IMR-90 (cell line): ENCODE measurements at regions not wholly inside any gene's neighbourhood (a gene's known extent, or its start where the extent isn't known, plus 50 kb on each side); places are given as distances from the start of the nearest gene placed in this dataset.

Experiments
- ATAC-seq: fragments of 200-7000 bp; cut with Tn5 transposase; 2 replicates; pipeline ENCODE4 v1.9.1; 2020; ENCODE audit warnings: low read depth, mild to moderate bottlenecking, moderate library complexity
- BruUV-seq: library from RNA; stranded (reverse); fragments of 400-500 nt; replicated peaks from 2 replicates; lab custom pipeline; 2021; lab: Mats Ljungman, UMichigan
- CTCF ChIA-PET: fragments of 300-600 bp; formaldehyde crosslinking; extraction: SDS; loops from one replicate; lab custom pipeline; 2021; ENCODE audit warnings: antibody characterized with exemption; lab: Yijun Ruan, JAX
- POLR2A ChIA-PET: fragments of 300-600 bp; sonication (Branson Sonifier 250); formaldehyde crosslinking; loops from one replicate; lab custom pipeline; 2022; ENCODE audit warnings: antibody characterized with exemption; ENCODE audit not compliant: unreplicated experiment; lab: Charles Lee
- DNase-seq: peaks from one replicate; pipeline ENCODE4 v3.0.0; 2013
- H2AFZ ChIP-seq: replicated peaks from 2 replicates; pipeline ENCODE3; 2013; ENCODE audit warnings: low read length, mild to moderate bottlenecking; ENCODE audit not compliant: poor library complexity
- H2AK5ac ChIP-seq: 2 replicates; pipeline ENCODE4 v1.6.1; 2013; ENCODE audit warnings: low read depth, low read length, inconsistent platforms
- H2AK9ac ChIP-seq: replicated peaks from 2 replicates; pipeline ENCODE3; 2013; ENCODE audit warnings: mild to moderate bottlenecking, low read depth, low read length, moderate library complexity; ENCODE audit not compliant: poor library complexity
- H2BK120ac ChIP-seq: 2 replicates; pipeline ENCODE4 v1.6.1; 2013; ENCODE audit warnings: low read depth, low read length, inconsistent platforms
- H2BK15ac ChIP-seq: 3 replicates; pipeline ENCODE4 v1.6.1; 2013; ENCODE audit warnings: low read depth, low read length, inconsistent platforms
- H2BK20ac ChIP-seq: 2 replicates; pipeline ENCODE4 v1.6.1; 2013; ENCODE audit warnings: low read depth, mild to moderate bottlenecking, inconsistent platforms, low read length, moderate library complexity
- H2BK5ac ChIP-seq: 2 replicates; pipeline ENCODE4 v1.6.1; 2013; ENCODE audit warnings: mild to moderate bottlenecking, low read depth, low read length, inconsistent platforms; ENCODE audit not compliant: poor library complexity, severe bottlenecking
- H3K14ac ChIP-seq: replicated peaks from 2 replicates; pipeline ENCODE4 v1.6.1; 2013; ENCODE audit warnings: low read depth, low read length, inconsistent platforms
- H3K18ac ChIP-seq: 2 replicates; pipeline ENCODE4 v1.6.1; 2013; ENCODE audit warnings: low read depth, low read length, control low read depth
- H3K23ac ChIP-seq: 2 replicates; pipeline ENCODE4 v1.6.1; 2013; ENCODE audit warnings: low read depth, low read length, inconsistent platforms
- H3K27ac ChIP-seq: 2 replicates; pipeline ENCODE4 v1.5.1; 2013; ENCODE audit warnings: mild to moderate bottlenecking, control low read depth, low read length; ENCODE audit not compliant: insufficient read depth
- H3K27me3 ChIP-seq: 2 replicates; pipeline ENCODE4 v1.6.1; 2013; ENCODE audit warnings: low read length; ENCODE audit not compliant: control insufficient read depth, insufficient read depth
- H3K36me3 ChIP-seq: 2 replicates; pipeline ENCODE4 v1.6.1; 2013; ENCODE audit warnings: low read length, mixed read lengths; ENCODE audit not compliant: control insufficient read depth, insufficient read depth
- H3K4ac ChIP-seq: 2 replicates; pipeline ENCODE4 v1.6.1; 2013; ENCODE audit warnings: low read depth, low read length, inconsistent platforms
- H3K4me1 ChIP-seq: 2 replicates; pipeline ENCODE4 v1.6.1; 2013; ENCODE audit warnings: low read length, mixed read lengths; ENCODE audit not compliant: control insufficient read depth, insufficient read depth
- H3K4me2 ChIP-seq: 2 replicates; pipeline ENCODE4 v1.6.1; 2013; ENCODE audit warnings: low read depth, mild to moderate bottlenecking, control low read depth, low read length, moderate library complexity
- H3K4me3 ChIP-seq: 2 replicates; pipeline ENCODE4 v1.5.1; 2013; ENCODE audit warnings: low read depth, mild to moderate bottlenecking, control low read depth, low read length, moderate library complexity; ENCODE audit not compliant: insufficient read depth
- H3K56ac ChIP-seq: 2 replicates; pipeline ENCODE4 v1.6.1; 2013; ENCODE audit warnings: low read length, inconsistent platforms; ENCODE audit not compliant: insufficient read depth; ENCODE audit errors: extremely low read depth
- H3K79me1 ChIP-seq, 2 experiments: 2 replicates each; pipeline ENCODE4 v1.6.1; 2013; ENCODE audit warnings: low read length in 2 of 2, inconsistent platforms in 1 of 2, low read depth in 1 of 2
- H3K9ac ChIP-seq: 2 replicates; pipeline ENCODE4 v1.6.1; 2013; ENCODE audit warnings: low read depth, low read length, control low read depth
- H3K9me1 ChIP-seq: 2 replicates; pipeline ENCODE4 v1.6.1; 2013; ENCODE audit warnings: low read length, inconsistent platforms; ENCODE audit not compliant: insufficient read depth
- H3K9me3 ChIP-seq: 2 replicates; pipeline ENCODE4 v1.6.1; 2013; ENCODE audit warnings: low read length; ENCODE audit not compliant: control insufficient read depth, insufficient read depth
- H4K20me1 ChIP-seq: 2 replicates; pipeline ENCODE4 v1.6.1; 2013; ENCODE audit warnings: low read length, inconsistent platforms; ENCODE audit not compliant: insufficient read depth
- H4K5ac ChIP-seq: 2 replicates; pipeline ENCODE4 v1.6.1; 2013; ENCODE audit warnings: mild to moderate bottlenecking, low read depth, low read length, control low read depth
- H4K8ac ChIP-seq, 2 experiments: 2 replicates each; pipeline ENCODE4 v1.6.1; 2013; ENCODE audit warnings: low read depth in 2 of 2, low read length in 2 of 2, control low read depth in 1 of 2, inconsistent platforms in 1 of 2
- H4K91ac ChIP-seq: 2 replicates; pipeline ENCODE4 v1.6.1; 2013; ENCODE audit warnings: low read depth, low read length, inconsistent platforms; ENCODE audit not compliant: insufficient read depth
- BHLHE40 ChIP-seq: fragments of 150-350 bp; IDR thresholded peaks from 2 replicates; pipeline ENCODE4 v1.6.1; 2016; ENCODE audit warnings: mild to moderate bottlenecking, low read depth, low read length
- CEBPB ChIP-seq: IDR thresholded peaks from 2 replicates; pipeline ENCODE4 v1.6.1; 2012; ENCODE audit warnings: low read depth, low read length, improper control_type of control experiment
- CHD1 ChIP-seq: IDR thresholded peaks from 2 replicates; pipeline ENCODE4 v1.6.1; 2012; ENCODE audit warnings: low read depth, low read length, improper control_type of control experiment
- FOS ChIP-seq: fragments of 150-350 bp; IDR thresholded peaks from 2 replicates; pipeline ENCODE4 v1.6.1; 2016; ENCODE audit warnings: low read depth, low read length
- MAFK ChIP-seq: IDR thresholded peaks from 2 replicates; pipeline ENCODE4 v1.6.1; 2012; ENCODE audit warnings: low read depth, low read length, improper control_type of control experiment
- MAZ ChIP-seq: IDR thresholded peaks from 2 replicates; pipeline ENCODE4 v1.6.1; 2012; ENCODE audit warnings: low read depth, mild to moderate bottlenecking, low read length, improper control_type of control experiment, moderate library complexity, borderline replicate concordance
- MXI1 ChIP-seq: IDR thresholded peaks from 2 replicates; pipeline ENCODE4 v1.6.1; 2012; ENCODE audit warnings: low read depth, mild to moderate bottlenecking, low read length, moderate library complexity, borderline replicate concordance
- NFE2L2 ChIP-seq: fragments of 150-350 bp; IDR thresholded peaks from 2 replicates; pipeline ENCODE4 v1.6.1; 2016; ENCODE audit warnings: low read depth, mild to moderate bottlenecking, low read length
- POLR2A ChIP-seq: IDR thresholded peaks from 2 replicates; pipeline ENCODE4 v1.6.1; 2012; ENCODE audit warnings: mild to moderate bottlenecking, low read depth, low read length
- RAD21 ChIP-seq: IDR thresholded peaks from 2 replicates; pipeline ENCODE4 v1.6.1; 2012; ENCODE audit warnings: low read length, improper control_type of control experiment
- RCOR1 ChIP-seq: IDR thresholded peaks from 2 replicates; pipeline ENCODE4 v1.6.1; 2012; ENCODE audit warnings: mild to moderate bottlenecking, low read length, improper control_type of control experiment; ENCODE audit not compliant: insufficient replicate concordance
- RFX5 ChIP-seq: IDR thresholded peaks from 2 replicates; pipeline ENCODE4 v1.8.0; 2012; ENCODE audit warnings: low read depth, mild to moderate bottlenecking, low read length, moderate library complexity
- SMC3 ChIP-seq: fragments of 150-350 bp; IDR thresholded peaks from 2 replicates; pipeline ENCODE4 v1.6.1; 2016; ENCODE audit warnings: low read depth, mild to moderate bottlenecking, antibody characterized with exemption, low read length, moderate library complexity
- WGBS, 2 experiments: methylation state at CpG; one replicate each; pipeline versions ENCODE4 v1.1.5 to v1.1.7; 2013; ENCODE audit warnings: missing lambda C conversion rate in 2 of 2; ENCODE audit not compliant: insufficient read length in 1 of 2; ENCODE audit errors: extremely low coverage in 2 of 2; 5-methylcytosine and 5-hydroxymethylcytosine counted together
- dilution Hi-C: fragments of 300-500 bp; cut with HindIII; formaldehyde crosslinking; loops from one replicate; pipeline ENCODE4 v1.14.3; 2018; ENCODE audit warnings: low sequenced_read_pairs; ENCODE audit not compliant: unreplicated experiment
- in situ Hi-C: fragments of 300-500 bp; cut with MboI; formaldehyde crosslinking; loops from 3 replicates; pipeline ENCODE4 v1.14.3; 2019; ENCODE audit warnings: low sequenced_read_pairs, inconsistent platforms, mixed read lengths
- intact Hi-C: fragments of 100-400 bp; cut with micrococcal nuclease; formaldehyde crosslinking; loops from 2 replicates; pipeline ENCODE4 v1.10.0; 2022
- TF ChIP-seq, protein P1 (sequence below): fragments of 150-350 bp; IDR thresholded peaks from 2 replicates; pipeline ENCODE4 v1.6.1; 2017; ENCODE audit warnings: mild to moderate bottlenecking, antibody characterized with exemption, low read length, low read depth
- TF ChIP-seq, protein P2 (sequence below): fragments of 150-350 bp; IDR thresholded peaks from 2 replicates; pipeline ENCODE4 v1.6.1; 2016; ENCODE audit warnings: low read depth, mild to moderate bottlenecking, low read length, moderate library complexity, borderline replicate concordance
- TF ChIP-seq, protein P3 (sequence below): conservative IDR thresholded peaks from 2 replicates; pipeline ENCODE4 v1.5.1; 2012; ENCODE audit warnings: mild to moderate bottlenecking, low read depth, low read length, improper control_type of control experiment

DNA sequence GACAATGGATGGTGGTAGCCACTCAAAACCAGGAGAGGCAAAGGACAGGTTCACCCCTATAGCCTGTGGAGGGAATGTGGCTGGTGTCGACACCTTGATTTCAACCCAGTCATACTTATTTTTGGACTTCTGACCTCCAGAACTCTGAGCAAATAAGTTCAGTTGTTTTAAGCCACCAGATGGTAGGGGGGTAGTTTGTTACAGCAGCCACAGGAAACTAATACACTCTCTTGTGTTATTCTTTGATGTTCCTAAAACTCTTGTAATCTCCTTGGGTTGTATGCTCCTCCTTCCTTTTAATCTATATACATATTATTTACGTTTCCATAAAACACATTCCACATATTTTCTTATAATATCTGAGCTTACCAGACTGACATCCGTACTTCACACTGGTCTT, 65.9 kb downstream of the ZBTB18 start:
- intact Hi-C loops: no loop called here
- dilution Hi-C loops: no loop called here
- H3K4me2 ChIP-seq: no peak overlapping the region

More for the DNA sequence above, 65.9 kb downstream of the ZBTB18 start:
- Histone ChIP-seq H2BK5ac (no peak overlapping the region), H2BK20ac (no peak overlapping the region), H3K56ac (no peak overlapping the region), H3K4ac (no peak overlapping the region; the same call in 1 of the 2 replicates), H3K4me3 (no peak overlapping the region), H2AK5ac (peak overlapping the region; percentile 27; the same call in 1 of the 2 replicates), H3K9ac (no peak overlapping the region), H3K14ac (no peak overlapping the region), H4K20me1 (no peaks in the 10 kb centered on the region), H4K91ac (no peak overlapping the region), H3K27ac (no peak overlapping the region), H3K18ac (no peak overlapping the region), H4K5ac (no peak overlapping the region), H3K79me1 (no peaks in the 10 kb centered on the region), H3K23ac (no peak overlapping the region), H2BK15ac (no peak overlapping the region), H3K4me1 (no peaks in the 10 kb centered on the region), H2AK9ac (no peak overlapping the region), H2AFZ (no peak overlapping the region), H3K27me3 (peaks cover 4% of the 10 kb centered on the region), H3K9me1 (no peaks in the 10 kb centered on the region; the same call in 1 of the 2 replicates), H3K9me3 (no peaks in the 10 kb centered on the region), H3K36me3 (no peaks in the 10 kb centered on the region), H2BK120ac (no peak overlapping the region), H4K8ac (no peak overlapping the region)
- CTCF ChIA-PET: no interaction called here
- no TSS peak for BruUV-seq
- 100% methylated on average over 1 of the region's 3 CpGs; no CpG with 5 or more reads in 1 of the 2 experiments for WGBS, 2 experiments
- POLR2A ChIA-PET: no interaction called here
- no peak for DNase-seq
- no peak for ATAC-seq
- in situ Hi-C loops: no loop called here
- TF ChIP-seq MXI1 (no peak), CHD1 (no peak), MAZ (no peak), NFE2L2 (no peak), BHLHE40 (no peak), RCOR1 (no peak), CEBPB (no peak), RAD21 (no peak), FOS (no peak), MAFK (no peak), RFX5 (no peak), POLR2A (no peak), SMC3 (no peak)
- TF ChIP-seq, protein P1, sequence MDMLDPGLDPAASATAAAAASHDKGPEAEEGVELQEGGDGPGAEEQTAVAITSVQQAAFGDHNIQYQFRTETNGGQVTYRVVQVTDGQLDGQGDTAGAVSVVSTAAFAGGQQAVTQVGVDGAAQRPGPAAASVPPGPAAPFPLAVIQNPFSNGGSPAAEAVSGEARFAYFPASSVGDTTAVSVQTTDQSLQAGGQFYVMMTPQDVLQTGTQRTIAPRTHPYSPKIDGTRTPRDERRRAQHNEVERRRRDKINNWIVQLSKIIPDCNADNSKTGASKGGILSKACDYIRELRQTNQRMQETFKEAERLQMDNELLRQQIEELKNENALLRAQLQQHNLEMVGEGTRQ: no peak
- TF ChIP-seq, protein P2, sequence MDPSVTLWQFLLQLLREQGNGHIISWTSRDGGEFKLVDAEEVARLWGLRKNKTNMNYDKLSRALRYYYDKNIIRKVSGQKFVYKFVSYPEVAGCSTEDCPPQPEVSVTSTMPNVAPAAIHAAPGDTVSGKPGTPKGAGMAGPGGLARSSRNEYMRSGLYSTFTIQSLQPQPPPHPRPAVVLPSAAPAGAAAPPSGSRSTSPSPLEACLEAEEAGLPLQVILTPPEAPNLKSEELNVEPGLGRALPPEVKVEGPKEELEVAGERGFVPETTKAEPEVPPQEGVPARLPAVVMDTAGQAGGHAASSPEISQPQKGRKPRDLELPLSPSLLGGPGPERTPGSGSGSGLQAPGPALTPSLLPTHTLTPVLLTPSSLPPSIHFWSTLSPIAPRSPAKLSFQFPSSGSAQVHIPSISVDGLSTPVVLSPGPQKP: no peak
- TF ChIP-seq, protein P3, sequence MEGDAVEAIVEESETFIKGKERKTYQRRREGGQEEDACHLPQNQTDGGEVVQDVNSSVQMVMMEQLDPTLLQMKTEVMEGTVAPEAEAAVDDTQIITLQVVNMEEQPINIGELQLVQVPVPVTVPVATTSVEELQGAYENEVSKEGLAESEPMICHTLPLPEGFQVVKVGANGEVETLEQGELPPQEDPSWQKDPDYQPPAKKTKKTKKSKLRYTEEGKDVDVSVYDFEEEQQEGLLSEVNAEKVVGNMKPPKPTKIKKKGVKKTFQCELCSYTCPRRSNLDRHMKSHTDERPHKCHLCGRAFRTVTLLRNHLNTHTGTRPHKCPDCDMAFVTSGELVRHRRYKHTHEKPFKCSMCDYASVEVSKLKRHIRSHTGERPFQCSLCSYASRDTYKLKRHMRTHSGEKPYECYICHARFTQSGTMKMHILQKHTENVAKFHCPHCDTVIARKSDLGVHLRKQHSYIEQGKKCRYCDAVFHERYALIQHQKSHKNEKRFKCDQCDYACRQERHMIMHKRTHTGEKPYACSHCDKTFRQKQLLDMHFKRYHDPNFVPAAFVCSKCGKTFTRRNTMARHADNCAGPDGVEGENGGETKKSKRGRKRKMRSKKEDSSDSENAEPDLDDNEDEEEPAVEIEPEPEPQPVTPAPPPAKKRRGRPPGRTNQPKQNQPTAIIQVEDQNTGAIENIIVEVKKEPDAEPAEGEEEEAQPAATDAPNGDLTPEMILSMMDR: no peak
